NCI-H345 (cell line): ENCODE measurements at regions not wholly inside any gene's neighbourhood (a gene's known extent, or its start where the extent isn't known, plus 50 kb on each side); places are given as distances from the start of the nearest gene placed in this dataset.
"Not testable (repeated sequence)": the region's sequence is repeated elsewhere in the genome, so short reads cannot be mapped to it uniquely, and the experiment has no call there.

ENCODE experiments used
- DNase-seq: peaks from one replicate; lab custom pipeline; 2025; lab: John Stamatoyannopoulos, UW

GRCh38 chr4:145295547-145295946, 115.2 kb upstream of the OTUD4 start:
- no peak for DNase-seq

- DNase-seq: no peak
Observed at GRCh38 chr4:145295122-145295521, 114.7 kb upstream of the OTUD4 start.

- DNase-seq: no peak
Observed at GRCh38 chr4:145293658-145294057, 113.3 kb upstream of the OTUD4 start.

- no peak for DNase-seq
Observed at GRCh38 chr4:145290955-145291354, 110.6 kb upstream of the OTUD4 start.

- DNase-seq: no peak
Observed at GRCh38 chr4:145289403-145290076, 109.2 kb upstream of the OTUD4 start.

GRCh38 chr4:145287351-145287750, 107.0 kb upstream of the OTUD4 start:
- DNase-seq: no peak

- DNase-seq: no peak
Observed at GRCh38 chr4:145285928-145286327, 105.5 kb upstream of the OTUD4 start.

GRCh38 chr4:145283909-145284308, 103.5 kb upstream of the OTUD4 start:
- no peak for DNase-seq

GRCh38 chr4:145281951-145282350, 101.6 kb upstream of the OTUD4 start:
- no peak for DNase-seq

- DNase-seq: no peak
Observed at GRCh38 chr4:145281224-145281623, 100.8 kb upstream of the OTUD4 start.

GRCh38 chr4:145280541-145280940, 100.2 kb upstream of the OTUD4 start:
- no peak for DNase-seq

GRCh38 chr4:145279122-145279960, 99.0 kb upstream of the OTUD4 start:
- no peak for DNase-seq

- DNase-seq: no peak
Observed at GRCh38 chr4:145278341-145279121, 98.1 kb upstream of the OTUD4 start.

GRCh38 chr4:145277011-145277410, 96.6 kb upstream of the OTUD4 start:
- DNase-seq: no peak

GRCh38 chr4:145276050-145276449, 95.7 kb upstream of the OTUD4 start:
- no peak for DNase-seq

GRCh38 chr4:145271194-145271593, 90.8 kb upstream of the OTUD4 start:
- no peak for DNase-seq

- DNase-seq: no peak
Observed at GRCh38 chr4:145266881-145267280, 86.5 kb upstream of the OTUD4 start.

GRCh38 chr4:145260091-145260490, 79.7 kb upstream of the OTUD4 start:
- DNase-seq: no peak

- not testable (repeated sequence) for DNase-seq
Observed at GRCh38 chr4:145255311-145255710, 74.9 kb upstream of the OTUD4 start.

GRCh38 chr4:145252190-145252589, 71.8 kb upstream of the OTUD4 start:
- no peak for DNase-seq

- DNase-seq: no peak
Observed at GRCh38 chr4:145251391-145251790, 71.0 kb upstream of the OTUD4 start.

- no peak for DNase-seq
Observed at GRCh38 chr4:145248971-145249370, 68.6 kb upstream of the OTUD4 start.

GRCh38 chr4:145248502-145248901, 68.1 kb upstream of the OTUD4 start:
- no peak for DNase-seq
